ENCODE measurements at regions not wholly inside any gene's neighbourhood (a gene's known extent, or its start where the extent isn't known, plus 50 kb on each side); places are given as distances from the start of the nearest gene placed in this dataset.
"Not testable (repeated sequence)": the region's sequence is repeated elsewhere in the genome, so short reads cannot be mapped to it uniquely, and the experiment has no call there.

GRCh38 chr16:22659933-22660332 lies 149.2 kb downstream of the NPIPB5 start:
- intact Hi-C loops (cut with DNase I): no loop called here
- Histone ChIP-seq H3K27me3 (no peaks in the 10 kb centered on the region), H3K27ac (no peak overlapping the region), H3K4me1 (ENCODE audit: insufficient read depth) (no peaks in the 10 kb centered on the region), H3K36me3 (no peaks in the 10 kb centered on the region), H3K9me3 (peaks cover 0 to 4% of the 10 kb centered on the region in 2 donors), H3K4me3 (no peak overlapping the region)
- WGBS, 3 donors: 37 to 61% (median 42%) methylated on average over 4 of the region's 4 CpGs
- no peak for TF ChIP-seq POLR2A (IDR thresholded peaks at IDR 0.05)
- no peak for TF ChIP-seq EP300 (IDR thresholded peaks at IDR 0.05)
- TF ChIP-seq, protein P1, sequence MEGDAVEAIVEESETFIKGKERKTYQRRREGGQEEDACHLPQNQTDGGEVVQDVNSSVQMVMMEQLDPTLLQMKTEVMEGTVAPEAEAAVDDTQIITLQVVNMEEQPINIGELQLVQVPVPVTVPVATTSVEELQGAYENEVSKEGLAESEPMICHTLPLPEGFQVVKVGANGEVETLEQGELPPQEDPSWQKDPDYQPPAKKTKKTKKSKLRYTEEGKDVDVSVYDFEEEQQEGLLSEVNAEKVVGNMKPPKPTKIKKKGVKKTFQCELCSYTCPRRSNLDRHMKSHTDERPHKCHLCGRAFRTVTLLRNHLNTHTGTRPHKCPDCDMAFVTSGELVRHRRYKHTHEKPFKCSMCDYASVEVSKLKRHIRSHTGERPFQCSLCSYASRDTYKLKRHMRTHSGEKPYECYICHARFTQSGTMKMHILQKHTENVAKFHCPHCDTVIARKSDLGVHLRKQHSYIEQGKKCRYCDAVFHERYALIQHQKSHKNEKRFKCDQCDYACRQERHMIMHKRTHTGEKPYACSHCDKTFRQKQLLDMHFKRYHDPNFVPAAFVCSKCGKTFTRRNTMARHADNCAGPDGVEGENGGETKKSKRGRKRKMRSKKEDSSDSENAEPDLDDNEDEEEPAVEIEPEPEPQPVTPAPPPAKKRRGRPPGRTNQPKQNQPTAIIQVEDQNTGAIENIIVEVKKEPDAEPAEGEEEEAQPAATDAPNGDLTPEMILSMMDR (IDR thresholded peaks at IDR 0.05): no peak
- DNase-seq: no peak

- TF ChIP-seq EP300 (IDR thresholded peaks at IDR 0.05): no peak
- TF ChIP-seq, protein P1 (IDR thresholded peaks at IDR 0.05): no peak
- TF ChIP-seq POLR2A (IDR thresholded peaks at IDR 0.05): no peak
- Histone ChIP-seq H3K27ac (no peak overlapping the region), H3K36me3 (no peaks in the 10 kb centered on the region), H3K27me3 (no peaks in the 10 kb centered on the region), H3K4me3 (no peak overlapping the region), H3K4me1 (ENCODE audit: insufficient read depth) (no peaks in the 10 kb centered on the region), H3K9me3 (peaks cover 0 to 4% of the 10 kb centered on the region in 2 donors)
- 80 to 89% (median 81%) methylated on average over 5 of the region's 5 CpGs for WGBS, 3 donors
- DNase-seq: no peak
- intact Hi-C loops (cut with DNase I): no loop called here
These were observed 149.9 kb downstream of the NPIPB5 start for GRCh38 chr16:22660441-22661160.

DNA sequence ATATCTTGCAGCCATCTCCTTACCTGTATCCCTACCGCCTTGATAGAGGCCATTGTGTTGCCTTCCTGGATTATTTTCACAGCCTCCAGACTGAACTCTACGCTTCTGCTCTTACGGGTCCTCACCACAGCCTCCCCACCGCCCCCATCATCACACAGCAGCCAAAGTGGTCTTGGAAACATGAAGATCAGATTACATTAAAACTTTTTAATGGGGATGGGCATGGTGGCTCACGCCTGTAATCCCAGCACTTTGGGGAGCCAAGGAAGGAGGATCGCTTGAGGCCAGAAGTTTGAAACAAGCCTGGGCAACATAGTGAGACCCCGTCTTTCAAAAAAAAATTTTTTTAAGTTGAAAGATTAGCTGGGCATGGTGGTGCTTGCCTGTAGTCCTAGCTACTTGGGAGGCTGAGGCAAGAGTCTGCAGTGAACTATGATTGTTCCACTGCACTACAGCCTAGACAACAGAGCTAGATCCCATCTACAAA lies 150.5 kb downstream of the NPIPB5 start:
- no peak overlapping the region for H3K27ac ChIP-seq
- H3K36me3 ChIP-seq: no peaks in the 10 kb centered on the region
- no peak for DNase-seq
- no peaks in the 10 kb centered on the region for H3K4me1 ChIP-seq (ENCODE audit: insufficient read depth)
- no peak overlapping the region for H3K4me3 ChIP-seq
- no peaks in the 10 kb centered on the region for H3K27me3 ChIP-seq
- TF ChIP-seq, protein P1 (IDR thresholded peaks at IDR 0.05): no peak
- no peak for TF ChIP-seq EP300 (IDR thresholded peaks at IDR 0.05)
- TF ChIP-seq POLR2A (IDR thresholded peaks at IDR 0.05): no peak
- WGBS, 3 donors: 76 to 82% (median 79%) methylated on average over 7 of the region's 7 CpGs
- H3K9me3 ChIP-seq: peaks cover 0 to 4% of the 10 kb centered on the region in 2 donors
- intact Hi-C loops (cut with DNase I): no loop called here

DNA sequence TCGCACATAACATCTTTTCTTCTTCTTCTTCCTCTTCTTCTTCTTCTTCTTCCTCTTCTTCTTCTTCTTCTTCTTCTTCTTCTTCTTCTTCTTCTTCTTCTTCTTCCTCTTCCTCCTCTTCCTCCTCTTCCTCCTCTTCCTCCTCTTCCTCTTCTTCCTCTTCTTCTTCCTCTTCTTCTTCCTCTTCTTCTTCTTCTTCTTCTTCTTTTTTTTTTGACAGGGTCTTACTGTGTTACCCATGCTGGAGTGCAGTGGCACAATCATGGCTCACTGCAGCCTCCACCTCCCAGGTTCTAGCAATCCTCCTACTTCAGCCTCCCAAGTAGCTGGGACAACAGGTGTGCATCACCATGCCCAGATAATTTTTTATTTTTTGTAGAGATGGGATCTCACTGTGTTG lies 151.0 kb upstream of the HS3ST2 start:
- 68 to 74% (median 74%) methylated on average over 1 of the region's 1 CpG for WGBS, 3 donors
- H3K9me3 ChIP-seq; H3K36me3 ChIP-seq; H3K27me3 ChIP-seq; H3K4me3 ChIP-seq; DNase-seq; intact Hi-C loops (cut with DNase I); H3K4me1 ChIP-seq (ENCODE audit: insufficient read depth); H3K27ac ChIP-seq: not testable (repeated sequence)

GRCh38 chr16:22663389-22664064 lies 150.4 kb upstream of the HS3ST2 start:
- intact Hi-C loops (cut with DNase I): no loop called here
- 64 to 69% (median 64%) methylated on average over 6 of the region's 6 CpGs for WGBS, 3 donors
- H3K4me3 ChIP-seq: no peak overlapping the region
- H3K27me3 ChIP-seq: no peaks in the 10 kb centered on the region
- no peak for DNase-seq
- TF ChIP-seq, protein P1 (IDR thresholded peaks at IDR 0.05): no peak
- no peak for TF ChIP-seq EP300 (IDR thresholded peaks at IDR 0.05)
- no peak for TF ChIP-seq POLR2A (IDR thresholded peaks at IDR 0.05)
- H3K9me3 ChIP-seq: peaks cover 0 to 4% of the 10 kb centered on the region in 2 donors
- no peaks in the 10 kb centered on the region for H3K4me1 ChIP-seq (ENCODE audit: insufficient read depth)
- no peaks in the 10 kb centered on the region for H3K36me3 ChIP-seq
- no peak overlapping the region for H3K27ac ChIP-seq
